GM18907 (cell line): ENCODE measurements at regions not wholly inside any gene's neighbourhood (a gene's known extent, or its start where the extent isn't known, plus 50 kb on each side); places are given as distances from the start of the nearest gene placed in this dataset.

Experiments
- ATAC-seq: cut with Tn5 transposase; IDR thresholded peaks from one replicate; pipeline ENCODE4 v1.9.1; 2021; ENCODE audit warnings: mild to moderate bottlenecking, moderate library complexity; ENCODE audit not compliant: unreplicated experiment

GRCh38 chr12:127550271-127550670, 716.7 kb upstream of the TMEM132C start:
- no peak for ATAC-seq

- ATAC-seq: no peak
Observed at GRCh38 chr12:127552838-127553237, 714.1 kb upstream of the TMEM132C start.

GRCh38 chr12:127555071-127555470, 711.9 kb upstream of the TMEM132C start:
- ATAC-seq: no peak

- no peak for ATAC-seq
Observed at GRCh38 chr12:127556231-127556886, 710.6 kb upstream of the TMEM132C start.

GRCh38 chr12:127558361-127558760, 708.6 kb upstream of the TMEM132C start:
- ATAC-seq: no peak

GRCh38 chr12:127559349-127560040, 707.5 kb upstream of the TMEM132C start:
- ATAC-seq: peak; percentile 92

GRCh38 chr12:127560041-127560478, 706.9 kb upstream of the TMEM132C start:
- ATAC-seq: no peak

GRCh38 chr12:127562816-127563215, 704.2 kb upstream of the TMEM132C start:
- no peak for ATAC-seq

- ATAC-seq: no peak
Observed at GRCh38 chr12:127565241-127565640, 701.7 kb upstream of the TMEM132C start.

- no peak for ATAC-seq
Observed at GRCh38 chr12:127567531-127567930, 699.4 kb upstream of the TMEM132C start.

- no peak for ATAC-seq
Observed at GRCh38 chr12:127570387-127570786, 696.6 kb upstream of the TMEM132C start.

GRCh38 chr12:127570793-127571360, 696.1 kb upstream of the TMEM132C start:
- no peak for ATAC-seq

GRCh38 chr12:127571578-127571977, 695.4 kb upstream of the TMEM132C start:
- no peak for ATAC-seq

GRCh38 chr12:127579446-127579845, 687.5 kb upstream of the TMEM132C start:
- no peak for ATAC-seq

GRCh38 chr12:127582074-127582473, 684.9 kb upstream of the TMEM132C start:
- ATAC-seq: no peak

- no peak for ATAC-seq
Observed at GRCh38 chr12:127583041-127583440, 683.9 kb upstream of the TMEM132C start.

GRCh38 chr12:127588249-127588648, 678.7 kb upstream of the TMEM132C start:
- ATAC-seq: no peak

GRCh38 chr12:127589541-127589940, 677.4 kb upstream of the TMEM132C start:
- ATAC-seq: no peak

- ATAC-seq: no peak
Observed at GRCh38 chr12:127590868-127591267, 676.1 kb upstream of the TMEM132C start.

- no peak for ATAC-seq
Observed at GRCh38 chr12:127592245-127592644, 674.7 kb upstream of the TMEM132C start.

GRCh38 chr12:127594351-127594970, 672.5 kb upstream of the TMEM132C start:
- no peak for ATAC-seq

GRCh38 chr12:127595506-127595905, 671.5 kb upstream of the TMEM132C start:
- ATAC-seq: no peak
